OCI-LY7 (cell line): ENCODE measurements at regions not wholly inside any gene's neighbourhood (a gene's known extent, or its start where the extent isn't known, plus 50 kb on each side); places are given as distances from the start of the nearest gene placed in this dataset.

Source experiments
- BruUV-seq: library from RNA; stranded (reverse); fragments of 400-500 nt; replicated peaks from 2 replicates; lab custom pipeline; 2021; lab: Mats Ljungman, UMichigan
- CTCF ChIA-PET: fragments of 300-600 bp; sonication (Branson Sonifier 250); formaldehyde crosslinking; loops from one replicate; lab custom pipeline; 2022; ENCODE audit warnings: antibody characterized with exemption; ENCODE audit not compliant: unreplicated experiment; lab: Charles Lee
- POLR2A ChIA-PET: fragments of 300-600 bp; sonication (Branson Sonifier 250); formaldehyde crosslinking; loops from one replicate; lab custom pipeline; 2022; ENCODE audit warnings: antibody characterized with exemption; lab: Charles Lee
- DNase-seq: peaks from one replicate; pipeline ENCODE4 v3.0.0-alpha.2; 2015; ENCODE audit warnings: low spot score
- H2AFZ ChIP-seq: fragments of 200-600 bp; sonication (generic), shearing (Covaris generic); 2 replicates; pipeline ENCODE4 v1.6.1; 2014; ENCODE audit warnings: mild to moderate bottlenecking, antibody characterized with exemption, low read length, moderate library complexity
- H3K27ac ChIP-seq: fragments of 200-600 bp; sonication (generic); 2 replicates; pipeline ENCODE4 v1.5.1; 2014; ENCODE audit warnings: mixed run types, low read depth, mild to moderate bottlenecking, moderate library complexity, low read length, inconsistent platforms; ENCODE audit not compliant: poor library complexity, severe bottlenecking
- H3K36me3 ChIP-seq: fragments of 200-600 bp; sonication (generic); 2 replicates; pipeline ENCODE4 v1.6.1; 2014; ENCODE audit warnings: mild to moderate bottlenecking, antibody characterized with exemption, low read length, moderate library complexity, mixed read lengths; ENCODE audit not compliant: insufficient read depth
- H3K4me1 ChIP-seq: fragments of 200-600 bp; sonication (generic); 2 replicates; pipeline ENCODE4 v1.5.1; 2014; ENCODE audit warnings: mild to moderate bottlenecking, low read length; ENCODE audit not compliant: insufficient read depth, poor library complexity, severe bottlenecking
- H3K4me2 ChIP-seq: fragments of 200-600 bp; sonication (generic); 2 replicates; pipeline ENCODE4 v1.6.1; 2014; ENCODE audit warnings: mild to moderate bottlenecking, low read length
- H3K4me3 ChIP-seq: fragments of 200-600 bp; sonication (generic); 2 replicates; pipeline ENCODE4 v1.5.1; 2014; ENCODE audit warnings: mild to moderate bottlenecking, low read depth, low read length; ENCODE audit not compliant: poor library complexity, severe bottlenecking
- H3K79me2 ChIP-seq: fragments of 200-600 bp; sonication (generic); 2 replicates; pipeline ENCODE4 v1.6.1; 2016; ENCODE audit warnings: low read depth, mild to moderate bottlenecking, low read length, moderate library complexity, mixed read lengths; ENCODE audit not compliant: insufficient read depth
- H3K9me2 ChIP-seq: fragments of 200-600 bp; sonication (generic); 2 replicates; pipeline ENCODE4 v1.6.1; 2016; ENCODE audit warnings: mild to moderate bottlenecking, low read length, mixed read lengths; ENCODE audit not compliant: insufficient read depth
- H3K9me3 ChIP-seq: fragments of 200-600 bp; sonication (generic); 2 replicates; pipeline ENCODE4 v1.6.1; 2014; ENCODE audit warnings: mild to moderate bottlenecking, mixed run types, low read length, mixed read lengths
- H4K20me1 ChIP-seq: fragments of 200-600 bp; sonication (generic); 2 replicates; pipeline ENCODE4 v1.6.1; 2014; ENCODE audit warnings: mild to moderate bottlenecking, antibody characterized with exemption, low read length, moderate library complexity, mixed read lengths; ENCODE audit not compliant: insufficient read depth
- CTCF ChIP-seq: fragments of 200-600 bp; sonication (generic); conservative IDR thresholded peaks from 2 replicates; pipeline ENCODE4 v1.5.1; 2014; ENCODE audit warnings: mild to moderate bottlenecking, antibody characterized with exemption, low read length, moderate library complexity, mixed read lengths
- EZH2phosphoT487 ChIP-seq: fragments of 200-600 bp; sonication (generic); IDR thresholded peaks from 2 replicates; pipeline ENCODE4 v1.6.1; 2018; ENCODE audit warnings: low read depth, borderline replicate concordance, mild to moderate bottlenecking, mixed run types, antibody characterized with exemption, low read length, moderate library complexity, mixed read lengths
- intact Hi-C: fragments of 100-400 bp; cut with micrococcal nuclease; formaldehyde crosslinking; loops from one replicate; pipeline ENCODE4 v1.10.0; 2022; ENCODE audit not compliant: unreplicated experiment

- ChIA-PET CTCF (no interaction called here), POLR2A (no interaction called here)
- Histone ChIP-seq H4K20me1 (no peaks in the 10 kb centered on the region), H3K4me3 (no peak overlapping the region), H3K4me1 (no peaks in the 10 kb centered on the region), H3K36me3 (no peaks in the 10 kb centered on the region), H3K4me2 (no peak overlapping the region), H2AFZ (no peak overlapping the region), H3K79me2 (no peaks in the 10 kb centered on the region), H3K27ac (no peak overlapping the region), H3K9me3 (no peaks in the 10 kb centered on the region), H3K9me2 (no peaks in the 10 kb centered on the region)
- intact Hi-C loops: no loop called here
- no peak for DNase-seq
- no TSS peak for BruUV-seq
- TF ChIP-seq CTCF (no peak), EZH2phosphoT487 (no peak)
Measured at GRCh38 chr7:81197266-81197665, 278.4 kb upstream of the SEMA3C start.

- no peak for TF ChIP-seq EZH2phosphoT487
- no peak for TF ChIP-seq CTCF
- Histone ChIP-seq H2AFZ (no peak overlapping the region), H3K27ac (no peak overlapping the region), H3K9me2 (no peaks in the 10 kb centered on the region), H3K36me3 (no peaks in the 10 kb centered on the region), H4K20me1 (no peaks in the 10 kb centered on the region), H3K4me2 (no peak overlapping the region), H3K4me3 (no peak overlapping the region), H3K79me2 (no peaks in the 10 kb centered on the region), H3K4me1 (no peaks in the 10 kb centered on the region), H3K9me3 (no peaks in the 10 kb centered on the region)
- no peak for DNase-seq
- ChIA-PET POLR2A (interaction anchor here (0.6 kb wide), 1 partner anchor 848 kb away, joined by 4 read pairs; no protein-coding TSS in a partner anchor), CTCF (no interaction called here)
- intact Hi-C loops: no loop called here
- BruUV-seq: no TSS peak
Measured at GRCh38 chr7:81195033-81195432, 276.2 kb upstream of the SEMA3C start.

- ChIA-PET POLR2A (interaction anchor here (0.6 to 1.0 kb wide), 2 partner anchors 229 to 544 kb away, joined by 4 read pairs; no protein-coding TSS in a partner anchor), CTCF (no interaction called here)
- no peak overlapping the region for H2AFZ ChIP-seq
- H4K20me1 ChIP-seq: no peaks in the 10 kb centered on the region
- no peaks in the 10 kb centered on the region for H3K36me3 ChIP-seq
- no peak overlapping the region for H3K4me3 ChIP-seq
- H3K9me3 ChIP-seq: no peaks in the 10 kb centered on the region
- TF ChIP-seq CTCF (no peak), EZH2phosphoT487 (no peak)
- no peak overlapping the region for H3K4me2 ChIP-seq
- DNase-seq: no peak
- H3K9me2 ChIP-seq: no peaks in the 10 kb centered on the region
- intact Hi-C loops: no loop called here
- H3K4me1 ChIP-seq: no peaks in the 10 kb centered on the region
- H3K79me2 ChIP-seq: no peaks in the 10 kb centered on the region
- no TSS peak for BruUV-seq
- no peak overlapping the region for H3K27ac ChIP-seq
Measured at GRCh38 chr7:81190997-81191768, 272.3 kb upstream of the SEMA3C start.
